ENCODE measurements at regions not wholly inside any gene's neighbourhood (a gene's known extent, or its start where the extent isn't known, plus 50 kb on each side); places are given as distances from the start of the nearest gene placed in this dataset.

GRCh38 chr7:41148521-41148951 is 554.4 kb downstream of the INHBA start:
- no peak for TF ChIP-seq TCF12 (IDR thresholded peaks at IDR 0.05; ENCODE audit: low read depth)
- TF ChIP-seq FOXM1 (IDR thresholded peaks at IDR 0.05; ENCODE audit: borderline replicate concordance, low read depth) = no peak
- TF ChIP-seq TAF1 (IDR thresholded peaks at IDR 0.05; ENCODE audit: low read depth) = no peak
- no peak for TF ChIP-seq USF1 (IDR thresholded peaks at IDR 0.05)
- TF ChIP-seq YY1 (IDR thresholded peaks at IDR 0.05; ENCODE audit: low read depth) = no peak
- TF ChIP-seq TEAD4 (IDR thresholded peaks at IDR 0.05) = no peak
- TF ChIP-seq MAX (IDR thresholded peaks at IDR 0.05) = no peak
- TF ChIP-seq RAD21 (IDR thresholded peaks at IDR 0.05; ENCODE audit: low read depth) = no peak
- no peak for TF ChIP-seq EGR1 (IDR thresholded peaks at IDR 0.05)
- no peak for TF ChIP-seq REST (IDR thresholded peaks at IDR 0.05; ENCODE audit: low read depth)

GRCh38 chr7:41147606-41148485 is 555.0 kb downstream of the INHBA start:
- TF ChIP-seq NFIC (IDR thresholded peaks at IDR 0.05) = no peak
- no peak for TF ChIP-seq ZBTB7A (IDR thresholded peaks at IDR 0.05; ENCODE audit: low read depth)
- TF ChIP-seq RAD21 (IDR thresholded peaks at IDR 0.05; ENCODE audit: low read depth) = no peak
- no peak for TF ChIP-seq CEBPB (IDR thresholded peaks at IDR 0.05)
- no peak for TF ChIP-seq EGR1 (IDR thresholded peaks at IDR 0.05)
- no peak for TF ChIP-seq CREB1 (IDR thresholded peaks at IDR 0.05; ENCODE audit: low read depth)
- no peak for TF ChIP-seq TAF1 (IDR thresholded peaks at IDR 0.05; ENCODE audit: low read depth)
- TF ChIP-seq USF1 (IDR thresholded peaks at IDR 0.05) = no peak
- TF ChIP-seq TEAD4 (IDR thresholded peaks at IDR 0.05) = no peak
- no peak for TF ChIP-seq YY1 (IDR thresholded peaks at IDR 0.05; ENCODE audit: low read depth)
- TF ChIP-seq EP300 (IDR thresholded peaks at IDR 0.05; ENCODE audit: borderline replicate concordance) = no peak
- TF ChIP-seq FOXM1 (IDR thresholded peaks at IDR 0.05; ENCODE audit: borderline replicate concordance, low read depth) = no peak

GRCh38 chr7:41146429-41146828 is 556.5 kb downstream of the INHBA start:
- no peak for TF ChIP-seq REST (IDR thresholded peaks at IDR 0.05; ENCODE audit: low read depth)
- TF ChIP-seq CREB1 (IDR thresholded peaks at IDR 0.05; ENCODE audit: low read depth) = no peak
- TF ChIP-seq NFIC (IDR thresholded peaks at IDR 0.05) = no peak
- no peak for TF ChIP-seq MAX (IDR thresholded peaks at IDR 0.05)
- TF ChIP-seq RAD21 (IDR thresholded peaks at IDR 0.05; ENCODE audit: low read depth) = no peak
- TF ChIP-seq EP300 (IDR thresholded peaks at IDR 0.05; ENCODE audit: borderline replicate concordance) = no peak
- TF ChIP-seq EGR1 (IDR thresholded peaks at IDR 0.05) = no peak
- no peak for TF ChIP-seq FOXM1 (IDR thresholded peaks at IDR 0.05; ENCODE audit: borderline replicate concordance, low read depth)
- no peak for TF ChIP-seq TEAD4 (IDR thresholded peaks at IDR 0.05)
- no peak for TF ChIP-seq ZBTB7A (IDR thresholded peaks at IDR 0.05; ENCODE audit: low read depth)
- no peak for TF ChIP-seq USF1 (IDR thresholded peaks at IDR 0.05)
- no peak for TF ChIP-seq TCF12 (IDR thresholded peaks at IDR 0.05; ENCODE audit: low read depth)
- no peak for TF ChIP-seq YY1 (IDR thresholded peaks at IDR 0.05; ENCODE audit: low read depth)

- no peak for TF ChIP-seq EGR1 (IDR thresholded peaks at IDR 0.05)
- no peak for TF ChIP-seq ZBTB7A (IDR thresholded peaks at IDR 0.05; ENCODE audit: low read depth)
Observed at GRCh38 chr7:41145656-41146055, 557.2 kb downstream of the INHBA start.

- no peak for TF ChIP-seq CEBPB (IDR thresholded peaks at IDR 0.05)
- no peak for TF ChIP-seq REST (IDR thresholded peaks at IDR 0.05; ENCODE audit: low read depth)
- no peak for TF ChIP-seq ZBTB7A (IDR thresholded peaks at IDR 0.05; ENCODE audit: low read depth)
- TF ChIP-seq EGR1 (IDR thresholded peaks at IDR 0.05) = no peak
- no peak for TF ChIP-seq EP300 (IDR thresholded peaks at IDR 0.05; ENCODE audit: borderline replicate concordance)
- no peak for TF ChIP-seq RAD21 (IDR thresholded peaks at IDR 0.05; ENCODE audit: low read depth)
- TF ChIP-seq FOXM1 (IDR thresholded peaks at IDR 0.05; ENCODE audit: borderline replicate concordance, low read depth) = no peak
- TF ChIP-seq TAF1 (IDR thresholded peaks at IDR 0.05; ENCODE audit: low read depth) = no peak
- TF ChIP-seq NFIC (IDR thresholded peaks at IDR 0.05) = no peak
- TF ChIP-seq CREB1 (IDR thresholded peaks at IDR 0.05; ENCODE audit: low read depth) = no peak
- TF ChIP-seq TEAD4 (IDR thresholded peaks at IDR 0.05) = no peak
- no peak for TF ChIP-seq YY1 (IDR thresholded peaks at IDR 0.05; ENCODE audit: low read depth)
- TF ChIP-seq MAX (IDR thresholded peaks at IDR 0.05) = no peak
- TF ChIP-seq TCF12 (IDR thresholded peaks at IDR 0.05; ENCODE audit: low read depth) = no peak
- no peak for TF ChIP-seq USF1 (IDR thresholded peaks at IDR 0.05)
Observed at GRCh38 chr7:41142904-41143473, 559.9 kb downstream of the INHBA start.

Measured in Ishikawa (cell line).